Islet of Langerhans (tissue), 1 donor: ENCODE measurements at regions not wholly inside any gene's neighbourhood (a gene's known extent, or its start where the extent isn't known, plus 50 kb on each side); places are given as distances from the start of the nearest gene placed in this dataset.

Source experiments
- FAIRE-seq: peaks from one replicate; lab custom pipeline; 2011; peaks lifted over from hg19 to GRCh38; lab: Jason Lieb, UNC

- peak; percentile 65 for FAIRE-seq
These were observed 147.3 kb downstream of the BTG1 start for GRCh38 chr12:91998316-91998715.

GRCh38 chr12:91994208-91994797 is 151.3 kb downstream of the BTG1 start:
- no peak for FAIRE-seq

- peak; percentile 30 for FAIRE-seq
These were observed 152.2 kb downstream of the BTG1 start for GRCh38 chr12:91993287-91994017.

- no peak for FAIRE-seq
These were observed 154.1 kb downstream of the BTG1 start for GRCh38 chr12:91991399-91992187.

- no peak for FAIRE-seq
These were observed 155.1 kb downstream of the BTG1 start for GRCh38 chr12:91990525-91990924.

GRCh38 chr12:91989143-91989542 is 156.5 kb downstream of the BTG1 start:
- no peak for FAIRE-seq

- no peak for FAIRE-seq
These were observed 157.3 kb downstream of the BTG1 start for GRCh38 chr12:91988086-91988923.

DNA sequence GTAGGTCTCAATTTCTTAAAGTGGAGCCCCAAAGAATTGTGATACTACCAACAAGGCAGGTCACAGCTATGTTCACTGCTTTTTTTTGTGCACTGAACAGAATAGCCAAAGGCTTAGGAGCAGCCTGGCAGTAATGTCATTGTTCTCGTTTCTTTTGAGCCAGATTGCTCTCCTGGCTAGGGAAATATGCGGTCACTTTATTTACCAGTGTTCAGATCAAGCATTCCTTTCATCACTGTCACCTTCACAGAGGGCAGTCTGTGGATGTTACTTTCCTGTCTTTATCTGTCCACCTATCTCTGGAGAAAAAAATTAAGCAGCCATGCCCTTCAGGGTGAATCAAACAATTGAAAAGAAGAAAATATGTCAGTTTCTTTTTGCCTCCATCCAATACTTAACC is 159.6 kb downstream of the BTG1 start:
- FAIRE-seq = no peak

GRCh38 chr12:91985002-91985787 is 160.5 kb downstream of the BTG1 start:
- no peak for FAIRE-seq

DNA sequence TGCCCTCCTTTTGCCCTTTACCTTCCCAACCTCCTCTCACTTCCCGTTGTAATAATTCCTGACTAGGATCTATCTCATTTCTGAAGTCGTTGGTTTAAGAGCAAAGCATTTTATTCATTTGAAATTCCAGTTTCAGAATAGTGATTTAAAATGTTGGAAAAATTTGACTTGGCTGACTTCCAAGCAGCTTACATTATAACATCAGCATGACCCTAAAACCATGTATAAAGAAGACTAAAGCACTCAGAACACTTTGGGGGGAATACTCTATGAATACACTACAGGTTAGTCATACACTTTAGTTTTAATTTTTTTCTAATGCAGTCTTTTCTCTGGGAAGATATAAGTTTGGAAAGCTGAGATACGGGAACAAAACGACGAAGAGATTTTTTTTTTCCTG is 161.1 kb downstream of the BTG1 start:
- FAIRE-seq = no peak

DNA sequence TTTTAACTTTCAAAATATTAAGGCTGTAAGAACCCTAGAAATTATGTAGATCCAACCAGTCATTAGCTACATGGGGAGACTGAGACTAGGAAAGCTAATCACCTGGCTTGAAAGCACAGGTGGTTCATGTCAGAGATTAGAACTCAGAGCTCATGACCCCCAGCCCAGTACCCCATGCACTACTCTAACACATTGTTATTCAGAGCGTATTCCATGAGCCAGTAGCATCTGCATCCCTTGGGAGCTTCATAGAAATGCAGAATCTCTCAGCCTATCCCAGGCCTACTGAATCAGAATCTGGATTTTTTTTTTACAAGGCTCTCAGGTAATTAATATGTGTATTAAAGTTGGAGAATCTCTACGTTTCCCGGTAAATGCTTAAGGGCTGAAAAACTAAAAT is 161.7 kb downstream of the BTG1 start:
- FAIRE-seq = no peak

- FAIRE-seq = no peak
These were observed 162.7 kb downstream of the BTG1 start for GRCh38 chr12:91982946-91983345.

GRCh38 chr12:91980389-91980821 is 165.2 kb downstream of the BTG1 start:
- FAIRE-seq = peak; percentile 73

DNA sequence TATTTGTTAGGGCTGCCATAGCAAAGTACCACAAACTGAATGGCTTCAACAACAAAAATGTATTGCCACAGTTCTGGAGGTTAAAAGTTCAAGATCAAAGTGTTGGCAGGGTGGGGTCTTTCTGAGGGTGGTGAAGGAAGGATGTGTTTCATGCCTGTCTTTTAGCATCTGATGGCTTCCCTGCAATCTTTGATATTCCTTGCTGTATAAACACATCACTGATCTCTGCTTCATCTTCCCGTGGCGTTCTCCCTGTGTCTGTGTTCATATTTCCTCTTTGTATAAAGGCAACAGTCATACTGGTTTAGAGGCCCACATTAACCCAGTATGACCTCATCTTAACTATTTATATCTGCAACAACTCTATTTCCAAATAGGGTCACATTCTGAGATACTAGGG is 167.5 kb downstream of the BTG1 start:
- no peak for FAIRE-seq

GRCh38 chr12:91975891-91976290 is 169.8 kb downstream of the BTG1 start:
- no peak for FAIRE-seq

DNA sequence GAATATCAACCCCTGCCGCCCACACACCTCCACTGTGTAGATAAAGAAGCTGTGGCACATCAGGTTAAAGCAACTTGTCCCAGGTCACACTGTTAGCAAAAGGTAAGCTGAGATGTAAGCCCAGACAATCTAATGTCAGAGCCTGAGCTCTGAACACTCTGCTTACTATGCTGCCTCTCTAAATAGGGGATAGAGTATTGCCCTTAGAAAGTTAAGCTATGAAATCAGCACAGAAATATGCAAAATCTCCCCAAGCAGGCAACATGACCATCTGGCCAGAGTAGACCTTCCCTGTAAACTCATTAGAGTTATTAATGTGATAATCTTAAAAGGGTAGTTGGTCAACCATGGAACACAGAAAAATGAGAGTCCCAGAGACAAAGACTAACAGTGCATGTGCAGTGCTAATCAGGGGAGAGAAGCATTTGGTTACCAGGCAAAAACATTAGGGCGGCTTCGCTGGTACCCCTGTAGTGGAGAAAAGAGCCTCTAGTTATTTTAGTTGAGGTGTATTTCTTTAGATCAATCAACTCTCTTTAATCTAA is 171.0 kb downstream of the BTG1 start:
- FAIRE-seq = no peak

DNA sequence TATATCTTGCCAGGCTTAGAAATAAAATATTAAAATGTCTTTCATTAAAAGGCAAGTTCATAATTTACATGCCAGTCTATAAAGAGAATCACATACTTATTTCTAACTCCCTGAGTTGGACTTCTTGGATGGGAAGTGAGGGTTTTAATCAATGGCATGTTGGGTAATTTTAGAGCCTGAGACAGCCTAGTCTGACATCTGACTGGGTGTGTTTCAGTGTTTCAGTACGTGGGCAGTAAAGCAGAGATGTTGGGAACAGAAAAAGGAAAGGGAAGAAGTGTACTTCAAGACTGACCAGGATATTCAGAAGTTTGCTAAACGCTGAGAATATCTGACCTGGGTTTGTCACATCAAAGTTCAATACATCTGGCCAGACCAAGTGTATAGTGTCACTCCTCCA is 171.8 kb downstream of the BTG1 start:
- FAIRE-seq = no peak

- FAIRE-seq = no peak
These were observed 172.8 kb downstream of the BTG1 start for GRCh38 chr12:91972896-91973295.

DNA sequence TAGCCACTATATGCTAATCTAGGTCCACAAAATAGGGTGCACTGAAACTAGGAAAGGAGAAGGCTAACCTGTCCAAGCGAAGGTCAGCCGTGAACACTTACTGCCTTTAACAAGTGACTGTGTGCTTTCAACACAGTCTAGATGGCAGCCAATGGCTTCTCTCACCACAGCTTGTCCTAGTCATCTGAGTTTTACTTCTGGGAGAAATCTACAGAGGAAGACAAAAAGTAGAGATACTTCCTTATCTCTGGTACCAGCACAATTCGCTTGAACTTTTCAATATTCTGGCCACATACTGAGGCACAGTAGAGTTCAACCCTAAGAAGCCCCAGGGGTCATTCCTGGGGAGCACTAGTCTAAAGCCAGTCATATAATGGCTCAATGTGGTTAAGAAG is 176.9 kb downstream of the BTG1 start:
- FAIRE-seq = no peak

GRCh38 chr12:91968076-91968776 is 177.4 kb downstream of the BTG1 start:
- FAIRE-seq = no peak

DNA sequence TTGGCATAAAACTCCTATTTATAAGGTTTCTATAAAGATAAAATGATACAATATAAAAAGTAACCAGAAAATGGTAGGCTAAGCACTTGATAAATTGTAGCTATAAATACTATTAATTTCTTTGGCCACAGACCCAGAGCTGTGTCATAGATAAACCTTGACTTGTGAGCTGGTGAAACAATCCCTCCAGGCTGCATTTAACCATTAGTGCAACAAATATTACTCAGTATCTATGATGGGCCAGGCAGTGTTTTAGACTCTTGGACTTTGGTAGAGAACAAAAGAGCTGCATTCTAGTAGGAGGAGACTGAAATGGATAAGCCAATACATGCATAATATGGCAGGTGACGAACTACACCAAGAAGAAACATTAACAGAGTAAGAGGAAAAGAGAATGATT is 178.1 kb downstream of the BTG1 start:
- no peak for FAIRE-seq
